ENCODE measurements at regions not wholly inside any gene's neighbourhood (a gene's known extent, or its start where the extent isn't known, plus 50 kb on each side); places are given as distances from the start of the nearest gene placed in this dataset.

- H3K36me3 ChIP-seq (ENCODE audit: control insufficient read depth in 2 of 2, extremely low read depth in 1 of 2, insufficient read depth in 2 of 2, low read length in 2 of 2), result no peaks in the 10 kb centered on the region
- no peak for DNase-seq (ENCODE audit: low read depth, low spot score)
Observed at GRCh38 chr1:204771358-204771757, 85.8 kb upstream of the LRRN2 start.

GRCh38 chr1:204773246-204773645 is 87.7 kb upstream of the LRRN2 start:
- FAIRE-seq (no peak), DNase-seq (ENCODE audit: low read depth, low spot score) (no peak)
- dilution Hi-C loops (cut with MboI; ENCODE audit: extremely low pct_ligation_motif_present, low sequenced_read_pairs), result no loop called here
- Histone ChIP-seq H3K4me1 (ENCODE audit: control insufficient read depth, extremely low read depth, insufficient read depth, low read length) (no peaks in the 10 kb centered on the region), H3K36me3 (ENCODE audit: control insufficient read depth in 2 of 2, extremely low read depth in 1 of 2, insufficient read depth in 2 of 2, low read length in 2 of 2) (no peaks in the 10 kb centered on the region), H3K27ac (ENCODE audit: control insufficient read depth, insufficient read depth, low read length) (no peak overlapping the region), H3K79me2 (ENCODE audit: control insufficient read depth, insufficient read depth, low read length) (no peaks in the 10 kb centered on the region), H3K4me3 (ENCODE audit: control insufficient read depth in 2 of 3, extremely low read depth in 1 of 3, insufficient read depth in 2 of 3, low read depth in 1 of 3, low read length in 3 of 3) (no peak overlapping the region), H3K9me1 (ENCODE audit: control insufficient read depth, extremely low read depth, insufficient read depth, low read length) (no peaks in the 10 kb centered on the region), H3K9ac (ENCODE audit: control insufficient read depth, extremely low read depth, insufficient read depth, low read length) (no peak overlapping the region), H3K4me2 (ENCODE audit: control insufficient read depth, extremely low read depth, insufficient read depth, low read depth, low read length) (no peak overlapping the region), H2AFZ (ENCODE audit: control insufficient read depth, low read length) (no peak overlapping the region), H3K9me3 (ENCODE audit: control insufficient read depth, low read depth, low read length) (no peaks in the 10 kb centered on the region), H4K20me1 (ENCODE audit: control insufficient read depth, extremely low read depth, insufficient read depth, low read length) (no peaks in the 10 kb centered on the region), H3K27me3 (ENCODE audit: control insufficient read depth, extremely low read depth, insufficient read depth, low read length) (peaks cover 18% of the 10 kb centered on the region)
- TF ChIP-seq CTCF (optimal IDR thresholded peaks at IDR 0.05 in 1 of 3, IDR thresholded peaks at IDR 0.05 in 1 of 3, conservative IDR thresholded peaks at IDR 0.05 in 1 of 3; ENCODE audit: extremely low read depth in 1 of 3, insufficient read depth in 2 of 3, low read length in 3 of 3), result no peak
- TF ChIP-seq EZH2 (IDR thresholded peaks at IDR 0.05; ENCODE audit: low read length), result no peak

More at GRCh38 chr1:204771358-204771757, 85.8 kb upstream of the LRRN2 start:
- no peak overlapping the region for H3K27ac ChIP-seq (ENCODE audit: control insufficient read depth, insufficient read depth, low read length)
- no peak overlapping the region for H3K9ac ChIP-seq (ENCODE audit: control insufficient read depth, extremely low read depth, insufficient read depth, low read length)
- H3K27me3 ChIP-seq (ENCODE audit: control insufficient read depth, extremely low read depth, insufficient read depth, low read length), result peaks cover 24% of the 10 kb centered on the region
- dilution Hi-C loops (cut with MboI; ENCODE audit: extremely low pct_ligation_motif_present, low sequenced_read_pairs), result no loop called here
- H3K79me2 ChIP-seq (ENCODE audit: control insufficient read depth, insufficient read depth, low read length), result no peaks in the 10 kb centered on the region
- no peak for FAIRE-seq
- no peaks in the 10 kb centered on the region for H3K4me1 ChIP-seq (ENCODE audit: control insufficient read depth, extremely low read depth, insufficient read depth, low read length)
- H3K9me1 ChIP-seq (ENCODE audit: control insufficient read depth, extremely low read depth, insufficient read depth, low read length), result no peaks in the 10 kb centered on the region
- TF ChIP-seq EZH2 (IDR thresholded peaks at IDR 0.05; ENCODE audit: low read length), result no peak
- no peaks in the 10 kb centered on the region for H3K9me3 ChIP-seq (ENCODE audit: control insufficient read depth, low read depth, low read length)
- H3K4me3 ChIP-seq (ENCODE audit: control insufficient read depth in 2 of 3, extremely low read depth in 1 of 3, insufficient read depth in 2 of 3, low read depth in 1 of 3, low read length in 3 of 3), result no peak overlapping the region
- no peak overlapping the region for H2AFZ ChIP-seq (ENCODE audit: control insufficient read depth, low read length)
- H3K4me2 ChIP-seq (ENCODE audit: control insufficient read depth, extremely low read depth, insufficient read depth, low read depth, low read length), result no peak overlapping the region
- H4K20me1 ChIP-seq (ENCODE audit: control insufficient read depth, extremely low read depth, insufficient read depth, low read length), result no peaks in the 10 kb centered on the region

- H3K4me2 ChIP-seq (ENCODE audit: control insufficient read depth, extremely low read depth, insufficient read depth, low read depth, low read length), result no peak overlapping the region
- H3K4me3 ChIP-seq (ENCODE audit: control insufficient read depth in 2 of 3, extremely low read depth in 1 of 3, insufficient read depth in 2 of 3, low read depth in 1 of 3, low read length in 3 of 3), result no peak overlapping the region
- TF ChIP-seq EZH2 (IDR thresholded peaks at IDR 0.05; ENCODE audit: low read length), result no peak
- no peak for TF ChIP-seq CTCF (optimal IDR thresholded peaks at IDR 0.05 in 1 of 3, IDR thresholded peaks at IDR 0.05 in 1 of 3, conservative IDR thresholded peaks at IDR 0.05 in 1 of 3; ENCODE audit: extremely low read depth in 1 of 3, insufficient read depth in 2 of 3, low read length in 3 of 3)
- no peak for DNase-seq (ENCODE audit: low read depth, low spot score)
- no peaks in the 10 kb centered on the region for H3K4me1 ChIP-seq (ENCODE audit: control insufficient read depth, extremely low read depth, insufficient read depth, low read length)
- H2AFZ ChIP-seq (ENCODE audit: control insufficient read depth, low read length), result no peak overlapping the region
- no peaks in the 10 kb centered on the region for H3K36me3 ChIP-seq (ENCODE audit: control insufficient read depth in 2 of 2, extremely low read depth in 1 of 2, insufficient read depth in 2 of 2, low read length in 2 of 2)
- H3K9ac ChIP-seq (ENCODE audit: control insufficient read depth, extremely low read depth, insufficient read depth, low read length), result no peak overlapping the region
- no peaks in the 10 kb centered on the region for H4K20me1 ChIP-seq (ENCODE audit: control insufficient read depth, extremely low read depth, insufficient read depth, low read length)
- no peak for FAIRE-seq
- dilution Hi-C loops (cut with MboI; ENCODE audit: extremely low pct_ligation_motif_present, low sequenced_read_pairs), result no loop called here
- no peaks in the 10 kb centered on the region for H3K79me2 ChIP-seq (ENCODE audit: control insufficient read depth, insufficient read depth, low read length)
- H3K27ac ChIP-seq (ENCODE audit: control insufficient read depth, insufficient read depth, low read length), result no peak overlapping the region
- peaks cover 10% of the 10 kb centered on the region for H3K27me3 ChIP-seq (ENCODE audit: control insufficient read depth, extremely low read depth, insufficient read depth, low read length)
- H3K9me3 ChIP-seq (ENCODE audit: control insufficient read depth, low read depth, low read length), result no peaks in the 10 kb centered on the region
- H3K9me1 ChIP-seq (ENCODE audit: control insufficient read depth, extremely low read depth, insufficient read depth, low read length), result no peaks in the 10 kb centered on the region
Observed at GRCh38 chr1:204775546-204775945, 90.0 kb upstream of the LRRN2 start.

Measured in keratinocyte (primary cell).